ENCODE measurements at regions not wholly inside any gene's neighbourhood (a gene's known extent, or its start where the extent isn't known, plus 50 kb on each side); places are given as distances from the start of the nearest gene placed in this dataset.

GRCh38 chr15:35271371-35272043 is 186.4 kb upstream of the NANOGP8 start:
- TF ChIP-seq POLR2A (IDR thresholded peaks at IDR 0.05; ENCODE audit: low read depth, low read length) (no peak), POLR2AphosphoS5 (IDR thresholded peaks at IDR 0.05; ENCODE audit: low read depth, low read length) (no peak), TAF1 (IDR thresholded peaks at IDR 0.05; ENCODE audit: borderline replicate concordance, low read depth, low read length) (no peak)

Data from GM12892 (cell line).